ENCODE measurements at regions not wholly inside any gene's neighbourhood (a gene's known extent, or its start where the extent isn't known, plus 50 kb on each side); places are given as distances from the start of the nearest gene placed in this dataset.
"Not testable (repeated sequence)": the region's sequence is repeated elsewhere in the genome, so short reads cannot be mapped to it uniquely, and the experiment has no call there.

GRCh38 chr1:78263946-78264345 lies 218.2 kb downstream of the GIPC2 start:
- intact Hi-C loops (cut with DNase I; ENCODE audit: low total_unique reads): no loop called here
- no peak for DNase-seq
- 7 to 20% (median 16%) methylated on average over 1 of the region's 1 CpG for WGBS, 5 donors
- no peaks in the 10 kb centered on the region for H3K36me3 ChIP-seq
- TF ChIP-seq EP300 (IDR thresholded peaks at IDR 0.05) (no peak), POLR2AphosphoS5 (IDR thresholded peaks at IDR 0.05) (no peak), POLR2A (IDR thresholded peaks at IDR 0.05) (no peak)
- TF ChIP-seq, protein P1, sequence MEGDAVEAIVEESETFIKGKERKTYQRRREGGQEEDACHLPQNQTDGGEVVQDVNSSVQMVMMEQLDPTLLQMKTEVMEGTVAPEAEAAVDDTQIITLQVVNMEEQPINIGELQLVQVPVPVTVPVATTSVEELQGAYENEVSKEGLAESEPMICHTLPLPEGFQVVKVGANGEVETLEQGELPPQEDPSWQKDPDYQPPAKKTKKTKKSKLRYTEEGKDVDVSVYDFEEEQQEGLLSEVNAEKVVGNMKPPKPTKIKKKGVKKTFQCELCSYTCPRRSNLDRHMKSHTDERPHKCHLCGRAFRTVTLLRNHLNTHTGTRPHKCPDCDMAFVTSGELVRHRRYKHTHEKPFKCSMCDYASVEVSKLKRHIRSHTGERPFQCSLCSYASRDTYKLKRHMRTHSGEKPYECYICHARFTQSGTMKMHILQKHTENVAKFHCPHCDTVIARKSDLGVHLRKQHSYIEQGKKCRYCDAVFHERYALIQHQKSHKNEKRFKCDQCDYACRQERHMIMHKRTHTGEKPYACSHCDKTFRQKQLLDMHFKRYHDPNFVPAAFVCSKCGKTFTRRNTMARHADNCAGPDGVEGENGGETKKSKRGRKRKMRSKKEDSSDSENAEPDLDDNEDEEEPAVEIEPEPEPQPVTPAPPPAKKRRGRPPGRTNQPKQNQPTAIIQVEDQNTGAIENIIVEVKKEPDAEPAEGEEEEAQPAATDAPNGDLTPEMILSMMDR (IDR thresholded peaks at IDR 0.05): no peak
- H3K9me3 ChIP-seq: peaks cover 0 to 8% (median 2%) of the 10 kb centered on the region in 4 donors
- no peak overlapping the region for H3K27ac ChIP-seq
- H3K4me1 ChIP-seq: no peaks in the 10 kb centered on the region
- H3K27me3 ChIP-seq: no peaks in the 10 kb centered on the region
- H3K4me3 ChIP-seq: no peak overlapping the region

DNA sequence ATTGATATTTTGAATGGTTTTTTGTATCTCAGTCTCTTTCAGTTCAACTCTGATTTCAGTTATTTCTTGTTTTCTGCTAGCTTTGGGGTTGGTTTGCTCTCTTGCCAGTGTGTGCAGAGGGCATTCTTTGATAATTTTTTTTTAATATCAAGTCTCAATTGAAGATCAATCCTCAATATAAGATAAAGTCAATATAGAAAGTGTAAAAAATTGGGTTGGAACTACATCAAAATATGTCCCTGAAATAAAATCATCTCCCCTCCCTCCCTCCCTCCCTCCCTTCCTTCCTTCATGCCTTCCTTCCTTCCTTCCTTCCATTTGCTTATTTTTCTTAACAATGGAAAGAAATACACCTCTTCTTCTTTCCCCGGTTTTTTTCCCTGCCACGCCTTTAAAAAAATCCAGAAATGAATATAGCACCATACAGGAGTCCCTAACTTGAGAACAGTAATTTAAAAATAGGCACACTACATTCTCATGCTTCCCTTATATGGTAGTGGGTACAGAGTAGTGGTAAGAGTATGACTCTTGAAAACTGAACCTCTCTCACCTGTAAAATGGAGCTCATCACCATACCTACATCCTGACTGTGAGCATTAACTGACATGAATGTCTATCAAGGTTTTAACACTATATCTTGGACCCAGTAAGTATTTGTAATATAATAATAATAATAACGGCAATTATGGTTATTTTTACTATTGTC lies 221.9 kb downstream of the GIPC2 start:
- WGBS, 5 donors: 81 to 85% (median 83%) methylated on average over 3 of the region's 3 CpGs
- H3K27me3 ChIP-seq: no peaks in the 10 kb centered on the region
- H3K9me3 ChIP-seq: peaks cover 0 to 4% (median 0%) of the 10 kb centered on the region in 4 donors
- intact Hi-C loops (cut with DNase I; ENCODE audit: low total_unique reads): no loop called here
- DNase-seq: no peak
- no peak for TF ChIP-seq POLR2A (IDR thresholded peaks at IDR 0.05)
- no peak for TF ChIP-seq POLR2AphosphoS5 (IDR thresholded peaks at IDR 0.05)
- TF ChIP-seq, protein P1 (IDR thresholded peaks at IDR 0.05): no peak
- no peak for TF ChIP-seq EP300 (IDR thresholded peaks at IDR 0.05)
- no peaks in the 10 kb centered on the region for H3K4me1 ChIP-seq
- no peak overlapping the region for H3K4me3 ChIP-seq
- no peak overlapping the region for H3K27ac ChIP-seq
- H3K36me3 ChIP-seq: no peaks in the 10 kb centered on the region

GRCh38 chr1:78269591-78269990 lies 221.2 kb upstream of the PTGFR start:
- H3K27ac ChIP-seq: no peak overlapping the region
- DNase-seq: no peak
- 68 to 89% (median 80%) methylated on average over 2 of the region's 2 CpGs for WGBS, 5 donors

GRCh38 chr1:78271423-78271822 lies 219.4 kb upstream of the PTGFR start:
- H3K36me3 ChIP-seq; intact Hi-C loops (cut with DNase I; ENCODE audit: low total_unique reads); H3K4me1 ChIP-seq; H3K4me3 ChIP-seq; H3K27ac ChIP-seq; DNase-seq; H3K27me3 ChIP-seq; H3K9me3 ChIP-seq: not testable (repeated sequence)
- WGBS, 5 donors: 73 to 88% (median 85%) methylated on average over 2 of the region's 2 CpGs

More at GRCh38 chr1:78269591-78269990, 221.2 kb upstream of the PTGFR start:
- TF ChIP-seq POLR2AphosphoS5 (IDR thresholded peaks at IDR 0.05) (no peak), POLR2A (IDR thresholded peaks at IDR 0.05) (no peak), EP300 (IDR thresholded peaks at IDR 0.05) (no peak)
- TF ChIP-seq, protein P1 (IDR thresholded peaks at IDR 0.05): no peak
- Histone ChIP-seq H3K9me3 (peaks cover 0 to 4% (median 0%) of the 10 kb centered on the region in 4 donors), H3K4me1 (no peaks in the 10 kb centered on the region), H3K27me3 (no peaks in the 10 kb centered on the region), H3K36me3 (no peaks in the 10 kb centered on the region), H3K4me3 (no peak overlapping the region)
- intact Hi-C loops (cut with DNase I; ENCODE audit: low total_unique reads): no loop called here

- intact Hi-C loops (cut with DNase I; ENCODE audit: low total_unique reads): no loop called here
- Histone ChIP-seq H3K27me3 (no peaks in the 10 kb centered on the region), H3K27ac (no peak overlapping the region), H3K4me1 (no peaks in the 10 kb centered on the region), H3K36me3 (no peaks in the 10 kb centered on the region), H3K9me3 (no peaks in the 10 kb centered on the region), H3K4me3 (no peak overlapping the region)
- WGBS, 5 donors: 53 to 77% (median 68%) methylated on average over 3 of the region's 3 CpGs
- no peak for DNase-seq
- no peak for TF ChIP-seq POLR2A (IDR thresholded peaks at IDR 0.05)
- TF ChIP-seq EP300 (IDR thresholded peaks at IDR 0.05): no peak
- TF ChIP-seq, protein P1 (IDR thresholded peaks at IDR 0.05): no peak
- no peak for TF ChIP-seq POLR2AphosphoS5 (IDR thresholded peaks at IDR 0.05)
Measured at GRCh38 chr1:78274814-78275213, 216.0 kb upstream of the PTGFR start.
